HG03175 (cell line): ENCODE measurements at regions not wholly inside any gene's neighbourhood (a gene's known extent, or its start where the extent isn't known, plus 50 kb on each side); places are given as distances from the start of the nearest gene placed in this dataset.
"Not testable (repeated sequence)": the region's sequence is repeated elsewhere in the genome, so short reads cannot be mapped to it uniquely, and the experiment has no call there.

Source experiments
- ATAC-seq: cut with Tn5 transposase; IDR thresholded peaks from one replicate; pipeline ENCODE4 v1.9.1; 2021; ENCODE audit warnings: mild to moderate bottlenecking, moderate library complexity; ENCODE audit not compliant: unreplicated experiment

DNA sequence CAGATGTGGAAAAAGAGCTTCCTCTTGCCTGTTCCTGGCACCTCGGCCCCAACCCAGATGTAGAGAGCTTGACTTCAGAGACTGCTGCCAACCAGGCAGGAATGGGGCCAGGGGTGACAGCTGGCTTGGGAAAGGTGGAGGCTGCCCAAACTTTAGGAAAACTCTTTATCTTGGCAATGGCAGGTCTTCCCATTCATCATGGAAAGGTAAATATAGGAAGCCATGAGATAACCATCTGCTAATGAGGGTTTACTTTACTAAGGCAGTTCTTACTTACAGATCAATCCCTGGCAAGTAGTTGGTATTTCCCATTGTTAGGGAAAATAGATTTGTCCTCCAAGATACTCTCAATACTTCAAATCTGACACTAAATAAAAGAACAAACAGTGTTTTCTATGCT, 143.1 kb upstream of the NUDT4 start:
- no peak for ATAC-seq

DNA sequence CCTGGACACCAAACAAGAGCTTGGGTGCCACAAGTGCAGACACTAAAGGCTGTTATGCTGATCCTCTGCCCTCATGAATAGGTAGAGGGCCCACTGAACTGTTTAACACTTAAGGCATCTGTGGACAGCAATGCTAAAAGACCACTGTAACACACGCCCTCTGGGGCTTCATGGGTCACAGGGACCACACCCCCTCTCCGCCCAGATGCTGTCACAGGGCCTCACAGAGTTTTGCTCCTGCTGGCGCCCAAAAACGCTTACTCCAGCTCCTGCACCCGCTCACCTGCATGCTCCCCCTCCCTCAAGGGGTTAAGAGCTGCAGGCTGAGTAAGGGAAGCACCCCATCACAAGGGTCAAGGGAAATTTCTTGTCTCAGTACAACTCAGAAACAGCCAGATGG, 141.8 kb upstream of the NUDT4 start:
- ATAC-seq, result no peak

DNA sequence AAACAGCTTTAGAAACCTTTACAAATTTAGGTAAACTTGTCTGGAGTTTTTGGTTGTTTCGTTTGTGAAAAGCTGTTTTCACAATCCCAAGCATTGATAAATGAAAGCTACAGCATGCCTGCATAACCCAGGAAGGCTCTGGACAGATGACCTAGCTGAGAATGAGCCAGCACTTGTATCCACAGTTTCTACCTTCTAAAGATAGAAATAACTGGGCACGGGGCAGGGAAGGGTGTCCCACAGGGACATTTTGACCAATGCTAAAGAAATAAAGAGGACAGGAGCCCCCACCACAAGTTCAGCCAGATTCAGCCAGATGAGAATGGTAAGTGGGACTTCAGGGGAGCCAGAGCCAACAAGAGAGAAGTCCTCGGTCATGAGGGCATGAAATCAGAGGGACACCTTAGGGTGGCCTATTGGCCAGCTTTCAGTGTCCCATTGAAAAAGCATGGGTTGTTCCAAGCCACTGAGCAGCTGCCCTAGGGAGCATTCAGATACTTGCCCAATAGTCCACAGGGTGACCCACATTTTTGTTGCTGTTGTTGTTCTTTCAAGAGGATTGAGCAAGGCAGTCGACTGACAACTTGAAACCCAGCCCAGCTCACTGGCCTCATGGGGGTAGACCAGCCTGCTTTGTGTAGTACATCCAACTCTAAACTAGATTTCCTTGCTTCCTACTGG, 140.3 kb upstream of the NUDT4 start:
- no peak for ATAC-seq

DNA sequence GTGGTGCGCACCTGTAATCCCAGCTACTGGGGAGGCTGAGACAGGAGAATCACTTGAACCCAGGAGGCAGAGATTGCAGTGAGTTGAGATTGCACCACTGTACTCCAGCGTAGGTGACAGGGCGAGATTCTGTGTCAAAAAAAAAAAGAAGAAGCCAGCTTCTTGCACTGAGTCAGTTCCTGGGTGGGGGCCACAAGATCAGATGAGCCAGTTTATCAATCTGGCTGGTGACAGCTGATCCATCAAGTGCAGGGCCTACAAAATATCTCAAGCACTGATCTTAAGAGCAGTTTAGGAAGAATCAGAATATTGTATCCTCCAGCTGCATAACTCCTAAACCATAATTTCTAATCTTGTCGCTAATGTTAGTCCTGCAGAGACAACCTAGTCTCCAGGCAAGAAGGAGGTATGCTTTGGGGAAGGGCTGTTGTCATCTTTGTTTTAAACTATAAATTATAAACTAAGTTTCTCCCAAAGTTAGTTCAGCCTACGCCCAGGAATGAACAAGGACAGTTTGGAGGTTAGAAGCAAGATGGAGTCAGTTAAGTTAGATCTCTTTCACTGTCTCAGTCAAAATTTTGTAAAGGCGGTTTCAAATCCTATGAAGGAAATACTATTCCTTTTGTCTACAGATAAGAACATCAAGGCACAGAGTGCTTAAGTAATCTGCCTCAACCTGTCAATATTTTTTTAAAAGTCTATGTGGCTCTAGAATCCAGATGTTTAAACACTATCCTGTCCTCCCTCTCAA, 139.0 kb upstream of the NUDT4 start:
- not testable (repeated sequence) for ATAC-seq

DNA sequence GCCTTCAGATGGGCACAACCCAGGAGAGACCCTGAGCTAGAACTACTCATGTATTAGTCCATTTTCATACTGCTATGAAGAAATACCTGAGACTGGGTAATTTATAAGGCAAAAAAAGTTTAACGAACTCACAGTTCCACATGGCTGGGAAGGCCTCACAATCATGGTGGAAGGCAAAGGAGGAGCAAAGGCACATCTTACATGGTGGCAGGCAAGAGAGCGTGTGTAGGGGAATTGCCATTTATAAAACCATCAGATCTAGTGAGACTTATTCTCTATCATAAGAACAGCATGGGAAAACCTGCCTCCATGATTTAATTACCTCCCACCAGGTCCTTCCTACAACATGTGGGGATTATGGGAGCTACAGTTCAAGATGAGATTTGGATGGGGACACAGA, 137.9 kb upstream of the NUDT4 start:
- not testable (repeated sequence) for ATAC-seq

DNA sequence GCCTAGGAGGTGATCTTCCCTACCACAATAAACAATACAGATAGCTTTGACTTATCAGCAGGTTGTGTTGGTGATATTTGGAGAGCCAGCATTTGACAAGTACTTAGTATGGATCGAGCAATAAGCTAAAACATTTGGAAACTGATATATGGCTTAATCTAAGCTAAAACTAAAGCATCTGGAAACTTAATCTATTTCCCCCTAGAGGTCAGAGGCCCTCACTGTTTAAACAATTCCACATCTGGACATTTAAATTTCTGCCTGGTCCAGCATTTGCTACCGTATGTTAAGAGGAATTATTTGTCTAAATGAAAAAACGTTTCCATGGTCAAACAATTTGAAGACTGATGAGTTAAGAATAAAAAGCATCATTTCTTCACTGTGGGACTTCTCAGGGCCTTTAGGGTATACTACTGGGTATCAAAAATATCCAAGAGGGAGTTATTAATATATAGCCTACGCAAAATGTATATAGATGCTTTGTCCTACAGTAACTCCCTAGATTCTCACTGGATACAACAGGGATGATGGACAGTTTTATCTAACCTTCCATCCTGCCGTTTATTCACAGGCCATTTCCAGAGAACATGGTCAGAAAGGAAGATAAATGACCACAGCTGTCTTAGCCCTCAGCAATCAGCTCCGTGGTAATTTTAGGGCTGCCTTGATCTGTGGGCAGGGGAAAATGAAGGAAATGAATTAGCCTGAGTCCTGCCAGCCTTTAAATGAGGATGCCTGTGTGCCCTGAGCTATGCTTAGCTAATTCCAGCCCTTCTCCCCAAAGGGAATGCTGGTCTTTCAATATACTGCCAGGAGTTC, 135.4 kb upstream of the NUDT4 start:
- no peak for ATAC-seq

DNA sequence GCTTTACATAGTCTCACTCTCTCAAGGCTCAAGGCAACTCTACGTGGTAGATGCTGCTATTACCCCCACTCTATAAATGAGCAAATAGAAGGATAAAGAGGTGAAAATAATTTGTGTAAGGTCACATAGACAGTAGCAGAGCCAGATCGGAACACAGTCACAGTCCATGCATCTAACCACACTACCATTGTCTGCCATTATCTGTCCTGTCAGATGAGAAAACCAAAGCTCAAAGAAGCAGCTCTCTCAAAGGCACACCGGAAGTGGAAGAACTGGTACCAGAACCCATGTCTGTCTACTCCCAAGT, 134.4 kb upstream of the NUDT4 start:
- ATAC-seq, result no peak

DNA sequence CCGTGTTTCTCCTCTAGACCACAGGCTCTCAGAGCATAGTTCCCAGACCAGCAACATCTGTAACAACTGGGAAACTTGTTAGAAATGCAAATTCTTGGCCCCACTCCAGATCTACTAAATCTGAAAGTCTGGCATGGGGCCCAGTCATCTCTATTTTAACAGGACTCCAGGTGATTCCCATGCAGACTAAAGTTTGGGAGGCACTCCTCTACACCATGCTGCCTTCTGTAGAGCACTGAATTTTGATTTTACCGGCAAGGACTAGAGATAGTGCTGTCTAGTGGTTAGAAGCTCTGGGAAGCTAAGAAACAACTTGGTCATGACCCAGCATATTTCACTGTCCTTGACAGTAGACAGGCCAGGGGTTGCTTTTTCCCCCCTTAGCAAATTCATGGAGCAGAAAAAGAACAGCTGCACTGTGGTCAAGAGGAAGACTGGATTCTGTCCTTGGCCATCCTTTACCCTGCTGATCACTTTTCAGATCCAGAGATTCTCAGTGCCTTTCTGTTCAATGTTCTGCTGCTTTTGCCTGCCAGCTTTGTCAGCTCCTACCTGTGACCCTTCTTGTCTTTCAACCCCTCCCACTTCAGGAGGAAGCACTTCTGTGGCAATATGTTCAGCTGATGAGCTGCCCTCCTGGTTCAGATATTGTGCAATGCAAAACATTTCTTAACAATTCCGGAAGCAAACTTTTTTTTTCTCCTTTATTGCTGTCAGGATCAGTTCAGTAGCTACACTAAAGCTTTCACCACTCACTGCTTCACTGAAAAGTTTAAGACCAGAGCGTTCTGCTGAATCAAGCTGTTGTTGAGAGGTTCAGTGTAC, 133.8 kb upstream of the NUDT4 start:
- no peak for ATAC-seq

DNA sequence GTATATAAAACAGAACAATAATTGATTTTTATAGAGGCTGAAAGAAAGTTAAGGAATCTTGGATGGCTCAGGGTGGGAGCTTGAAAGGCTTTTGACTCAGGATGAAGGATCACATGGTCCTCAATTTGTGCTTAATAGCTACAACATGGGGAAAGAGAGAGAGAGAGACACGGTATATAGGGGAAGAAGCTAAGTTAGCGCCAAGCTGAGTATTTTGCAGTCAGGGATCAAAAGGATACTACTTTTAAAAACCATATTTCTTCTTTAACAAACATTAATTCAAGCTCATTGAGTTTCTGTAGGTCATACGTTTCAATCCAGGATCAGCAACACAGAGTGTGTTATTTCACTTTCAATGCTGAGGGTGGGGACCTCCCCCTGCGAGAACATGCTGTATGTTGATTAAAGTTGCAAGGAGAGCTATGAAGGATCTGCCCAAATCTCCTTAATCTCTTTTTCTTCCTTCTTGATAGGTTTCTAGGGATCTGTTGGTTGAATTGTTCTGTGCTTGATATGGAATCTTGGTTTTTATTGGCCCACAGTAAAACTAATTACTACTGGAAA, 133.1 kb upstream of the NUDT4 start:
- ATAC-seq, result no peak

DNA sequence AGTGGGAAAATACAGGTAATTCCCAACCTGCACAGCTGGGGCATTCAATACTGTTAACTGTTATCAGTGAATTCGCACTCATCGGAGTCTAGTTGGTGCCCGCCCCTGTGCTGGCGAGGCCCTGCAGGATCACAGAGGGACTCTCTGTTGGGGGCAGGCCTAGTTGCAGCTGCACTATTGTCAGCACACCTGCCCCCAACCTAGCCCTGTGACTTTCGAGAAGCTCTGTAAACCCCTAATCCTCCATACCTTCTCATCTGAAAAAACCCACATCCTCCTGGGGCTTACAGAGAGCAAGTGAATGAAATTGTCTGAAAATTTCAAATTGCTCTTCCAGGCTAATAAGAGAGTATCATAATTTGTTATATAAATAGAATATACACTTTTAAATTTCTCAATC, 132.2 kb upstream of the NUDT4 start:
- ATAC-seq, result peak; percentile 64

DNA sequence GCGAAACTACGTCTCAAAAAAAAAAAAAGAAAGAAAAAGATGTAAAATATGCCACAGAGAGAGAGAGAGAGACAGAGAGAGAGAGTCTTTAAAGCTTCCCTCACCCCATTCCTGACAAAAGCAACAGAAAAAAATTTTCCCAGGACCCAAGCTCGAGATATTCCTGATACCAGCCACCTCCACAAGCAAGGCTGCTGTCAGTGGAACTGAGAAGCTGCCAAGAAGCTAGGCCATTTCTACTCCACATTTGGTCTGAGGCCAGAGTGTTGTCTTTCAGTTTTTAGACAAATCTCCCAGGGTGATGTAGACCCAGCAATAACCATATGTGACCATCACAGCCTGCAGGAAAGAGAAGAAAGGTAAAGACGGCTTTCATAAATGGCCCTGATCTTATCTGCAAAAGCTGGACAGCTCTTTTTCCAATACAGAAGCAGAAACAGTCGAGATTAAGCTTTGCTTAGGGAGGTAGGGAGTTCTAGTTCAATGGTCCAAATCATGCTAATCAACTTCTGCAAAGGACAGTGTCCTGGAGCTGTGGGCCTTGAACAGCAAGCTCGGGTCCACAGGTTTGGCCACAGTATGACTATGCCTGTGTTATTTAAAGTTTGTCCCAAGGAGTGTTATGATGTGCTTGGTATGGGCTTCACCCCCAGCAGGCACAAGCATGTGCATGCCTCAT, 130.3 kb upstream of the NUDT4 start:
- no peak for ATAC-seq

DNA sequence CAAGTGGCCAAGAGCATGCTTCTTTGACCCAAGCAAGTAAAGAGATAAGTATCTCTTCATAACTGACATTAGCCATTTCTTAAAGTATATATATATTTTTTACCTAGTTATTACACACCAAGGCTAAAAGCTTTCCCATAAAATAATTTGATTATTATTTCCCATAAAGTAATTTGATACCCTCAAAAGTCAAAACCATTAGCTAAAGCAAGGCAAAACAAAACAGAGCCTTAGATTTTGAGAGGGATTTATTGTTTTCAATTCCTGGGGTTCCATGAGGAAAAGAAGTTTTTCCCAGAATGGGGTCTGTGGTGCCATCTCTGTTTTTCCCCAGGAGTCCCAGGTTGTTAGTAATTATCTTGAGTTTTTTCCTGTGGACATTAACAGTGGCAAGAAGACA, 125.5 kb upstream of the NUDT4 start:
- no peak for ATAC-seq

DNA sequence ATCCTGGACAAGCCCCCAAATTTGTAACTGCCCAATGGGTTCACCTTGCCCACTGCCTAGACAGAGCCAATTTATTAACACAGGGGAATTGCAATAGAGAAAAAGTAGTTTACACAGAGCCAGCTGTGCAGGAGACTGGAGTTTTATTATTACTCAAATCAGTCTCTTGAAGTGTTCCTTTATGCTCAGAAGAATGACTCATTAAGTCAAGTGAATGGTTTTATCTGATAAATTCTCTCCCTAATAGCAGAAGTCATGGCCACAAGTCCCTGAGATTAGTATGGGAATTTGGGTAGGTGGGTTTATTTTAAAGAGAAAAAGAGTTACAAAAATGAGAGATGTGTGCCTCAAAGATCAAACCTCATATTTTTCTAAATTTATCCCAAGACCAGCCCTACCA, 122.8 kb upstream of the NUDT4 start:
- no peak for ATAC-seq

DNA sequence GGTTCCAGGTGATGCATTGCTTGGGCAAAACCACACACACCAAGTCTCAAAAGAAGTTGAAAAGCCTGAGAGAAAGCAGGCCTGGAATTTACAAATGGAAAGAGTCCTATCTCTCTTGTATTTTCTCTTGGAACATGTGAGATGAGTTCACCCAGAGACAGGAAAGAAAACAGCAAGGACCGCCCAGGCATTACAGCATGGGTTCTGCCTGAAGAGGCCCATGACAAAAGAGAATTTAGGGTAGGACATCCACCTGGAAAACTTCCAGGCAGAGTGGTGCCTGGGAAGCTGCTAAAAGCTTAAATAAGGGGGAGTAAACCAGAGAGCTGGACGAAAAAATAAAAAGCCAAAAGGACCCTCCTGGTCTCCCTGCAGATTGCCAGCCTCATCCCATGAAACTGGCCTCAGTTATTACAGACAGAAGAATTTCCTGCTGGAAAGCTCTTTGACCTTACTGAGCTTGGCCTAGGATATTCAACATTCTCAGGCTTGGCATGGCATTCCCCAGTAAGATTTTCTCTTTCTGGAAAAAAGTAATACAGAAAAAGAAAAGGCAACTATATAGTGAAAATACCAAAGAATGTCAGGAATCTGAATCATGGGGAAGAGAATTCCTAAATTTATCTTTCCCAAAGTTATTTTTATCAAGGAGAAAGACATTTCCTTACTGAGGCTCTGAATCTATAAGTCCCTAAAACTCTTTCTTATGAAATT, 121.3 kb upstream of the NUDT4 start:
- no peak for ATAC-seq

DNA sequence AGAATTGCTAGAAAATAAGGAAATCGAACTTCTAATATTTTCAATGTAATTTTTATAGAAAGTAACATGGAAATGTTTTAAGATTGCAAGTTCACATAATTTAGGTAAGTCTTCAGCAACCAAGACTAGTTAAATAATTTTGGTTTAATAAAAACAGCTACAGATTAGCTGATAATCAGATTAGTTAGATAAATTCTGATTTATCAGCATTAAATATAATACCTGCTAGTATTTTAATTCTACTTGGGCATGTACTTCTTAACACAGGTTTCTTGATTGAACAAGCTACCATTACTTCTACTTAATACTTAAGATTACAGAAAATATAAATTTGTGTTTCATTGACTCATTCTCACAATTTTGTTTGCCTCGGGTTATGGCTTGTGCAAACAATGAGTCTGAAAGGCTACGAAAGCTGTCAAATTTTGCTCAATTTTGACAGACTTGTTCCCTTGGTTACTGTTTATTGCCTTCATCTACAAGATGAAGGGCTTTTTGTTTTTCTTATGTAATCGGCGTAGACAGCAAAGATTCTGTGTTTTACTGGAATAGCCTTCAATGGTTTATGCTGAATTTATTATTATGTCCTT, 116.1 kb upstream of the NUDT4 start:
- no peak for ATAC-seq

DNA sequence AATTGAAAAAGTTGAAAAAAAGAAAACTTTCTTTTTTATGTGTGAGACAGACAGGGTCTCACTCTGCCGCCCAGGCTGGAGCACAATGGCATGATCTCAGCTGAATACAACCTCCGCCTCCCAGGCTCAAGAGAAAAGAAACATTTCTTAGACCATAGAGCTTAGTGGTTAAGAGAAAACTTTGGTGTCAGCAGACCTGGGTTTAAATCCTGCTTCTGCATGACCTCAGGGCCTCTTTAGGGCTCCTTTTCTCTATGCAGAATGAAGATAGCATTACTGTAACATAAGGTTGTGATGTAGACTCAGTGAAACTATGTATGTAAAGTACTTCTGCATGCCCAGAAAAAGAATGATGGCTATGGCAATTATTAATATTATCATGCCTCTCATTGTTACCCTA, 104.7 kb upstream of the NUDT4 start:
- no peak for ATAC-seq

DNA sequence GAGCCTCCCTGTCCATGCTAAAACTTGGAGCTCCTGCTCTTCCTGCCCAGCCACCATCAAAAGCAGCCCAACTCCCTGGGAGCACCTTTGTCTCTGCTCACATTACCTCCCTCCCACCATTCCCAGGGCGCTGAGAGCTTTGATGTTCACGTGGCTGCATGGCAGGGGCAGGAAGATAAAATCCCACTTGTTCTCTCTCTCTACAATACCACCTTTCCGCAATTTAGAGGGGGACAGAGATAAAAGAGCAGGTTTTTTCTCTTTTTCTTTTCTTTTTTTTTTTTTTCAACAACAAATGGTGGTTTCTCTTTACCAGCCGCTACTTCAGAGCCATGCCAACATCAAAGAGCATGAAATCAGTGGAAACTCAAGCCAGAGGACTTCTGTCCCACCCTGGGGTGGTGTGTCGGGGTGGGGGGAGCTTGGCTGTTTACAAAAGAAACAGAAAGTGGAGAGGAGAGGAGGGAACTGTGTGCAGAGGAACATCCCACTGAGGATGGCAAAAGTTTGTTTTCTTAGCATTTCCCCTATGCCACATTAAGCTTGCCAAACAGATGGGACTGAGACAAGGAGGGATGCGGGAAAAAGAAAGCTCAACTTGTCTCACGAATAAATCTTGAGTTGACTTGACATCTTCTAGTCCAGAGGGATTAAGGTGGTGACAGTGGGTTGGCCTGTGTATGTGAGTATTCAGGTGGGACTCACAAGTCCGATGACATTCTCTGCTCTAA, 103.7 kb upstream of the NUDT4 start:
- ATAC-seq, result no peak

DNA sequence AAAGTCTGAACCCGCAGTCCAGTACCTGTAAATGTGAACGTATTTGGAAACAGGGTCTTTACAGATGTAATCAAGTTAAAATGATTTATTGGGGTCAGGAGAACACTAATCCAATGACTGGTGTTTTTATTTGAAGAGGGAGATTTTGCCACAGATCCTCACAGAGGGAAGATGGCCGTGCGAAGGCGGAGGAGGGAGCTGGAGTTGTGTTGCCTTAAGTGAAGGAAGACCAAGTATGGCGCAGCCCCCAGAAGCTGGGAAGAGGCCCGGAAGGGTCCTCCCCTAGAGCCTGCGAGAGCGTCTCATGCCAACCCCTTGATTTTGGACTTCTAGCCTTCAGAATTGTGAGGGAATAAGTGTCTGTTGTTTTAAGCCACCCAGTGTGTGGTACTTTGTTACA, 102.8 kb upstream of the NUDT4 start:
- ATAC-seq, result no peak

DNA sequence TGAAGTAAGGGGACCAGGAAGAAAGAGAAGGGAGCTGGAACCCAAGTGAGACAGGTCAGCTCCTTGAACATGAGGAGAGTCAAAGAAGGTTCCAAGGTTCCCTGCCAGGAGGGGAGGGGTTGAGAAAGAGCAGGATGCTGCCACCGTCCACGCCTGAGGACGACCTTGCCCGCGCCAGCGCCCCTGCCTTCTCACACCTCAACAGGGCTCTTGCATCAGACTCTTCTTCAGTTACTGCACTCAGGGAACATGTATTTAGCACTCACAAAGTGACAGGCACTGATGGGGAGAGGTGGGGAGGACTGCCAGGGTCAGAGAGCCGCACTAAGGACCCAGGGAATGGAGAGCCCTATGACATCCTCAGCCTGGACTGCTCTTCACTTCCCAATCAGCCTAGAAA, 102.1 kb upstream of the NUDT4 start:
- ATAC-seq, result no peak
